ENCODE measurements at regions not wholly inside any gene's neighbourhood (a gene's known extent, or its start where the extent isn't known, plus 50 kb on each side); places are given as distances from the start of the nearest gene placed in this dataset.

DNA sequence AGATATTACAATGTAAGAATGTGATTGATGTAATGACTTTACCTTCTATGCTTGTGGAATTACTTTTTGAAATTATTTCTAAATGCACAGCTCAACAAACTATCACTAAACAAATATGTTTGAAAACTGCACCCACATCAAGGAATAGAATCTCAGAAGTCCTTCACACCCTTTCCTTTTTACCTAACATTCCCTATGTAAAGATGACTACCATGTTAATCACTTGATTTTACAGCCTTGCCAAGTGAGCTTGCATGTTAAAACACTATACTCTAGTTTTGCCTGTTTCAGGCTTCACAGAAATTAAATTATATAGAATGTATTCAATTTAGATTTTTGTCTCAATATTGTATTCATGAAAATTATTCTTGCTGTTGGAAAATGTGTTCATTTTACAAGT is 1169.4 kb upstream of the CELF2 start:
- TF ChIP-seq CTCF (IDR thresholded peaks at IDR 0.05; ENCODE audit: insufficient read depth, low read length): no peak
- no peak for TF ChIP-seq SPI1 (IDR thresholded peaks at IDR 0.05; ENCODE audit: borderline replicate concordance, low read depth)
- TF ChIP-seq POLR2AphosphoS5 (IDR thresholded peaks at IDR 0.05; ENCODE audit: low read depth): no peak
- TF ChIP-seq REST (IDR thresholded peaks at IDR 0.05; ENCODE audit: insufficient replicate concordance, low read depth): no peak

Measured in HL-60 (cell line).